Mesendoderm (in vitro differentiated cells): ENCODE measurements at regions not wholly inside any gene's neighbourhood (a gene's known extent, or its start where the extent isn't known, plus 50 kb on each side); places are given as distances from the start of the nearest gene placed in this dataset.
A peak's percentile ranks its signal among the peaks of the same experiment; 100 is the strongest.

Experiments used
- DNase-seq: peaks from one replicate; pipeline ENCODE4 v3.0.0; 2013
- H2AK5ac ChIP-seq: 2 replicates; pipeline ENCODE4 v1.6.1; 2013; ENCODE audit warnings: low read length, inconsistent platforms
- H2BK120ac ChIP-seq: 2 replicates; pipeline ENCODE4 v1.6.1; 2013; ENCODE audit warnings: low read depth, mild to moderate bottlenecking, low read length, moderate library complexity, mixed read lengths
- H2BK15ac ChIP-seq: replicated peaks from 2 replicates; pipeline ENCODE4 v1.6.1; 2013; ENCODE audit warnings: low read depth, mild to moderate bottlenecking, moderate library complexity
- H2BK5ac ChIP-seq: 2 replicates; pipeline ENCODE4 v1.6.1; 2013; ENCODE audit warnings: low read length, inconsistent platforms
- H3K18ac ChIP-seq: 2 replicates; pipeline ENCODE4 v1.6.1; 2013; ENCODE audit warnings: mild to moderate bottlenecking, low read length, mixed read lengths
- H3K23ac ChIP-seq: one replicate; pipeline ENCODE4 v1.6.1; 2013; ENCODE audit warnings: low read length
- H3K27ac ChIP-seq: 2 replicates; pipeline ENCODE4 v1.5.1; 2013; ENCODE audit warnings: low read depth, mild to moderate bottlenecking, inconsistent platforms, low read length, moderate library complexity
- H3K27me3 ChIP-seq: 2 replicates; pipeline ENCODE4 v1.6.1; 2013; ENCODE audit warnings: low read length, control low read depth, mild to moderate bottlenecking, inconsistent platforms; ENCODE audit not compliant: insufficient read depth, poor library complexity
- H3K36me3 ChIP-seq: 2 replicates; pipeline ENCODE4 v1.6.1; 2013; ENCODE audit warnings: low read length, inconsistent platforms; ENCODE audit not compliant: control insufficient read depth, insufficient read depth
- H3K4ac ChIP-seq: one replicate; pipeline ENCODE4 v1.6.1; 2013; ENCODE audit warnings: low read depth, mild to moderate bottlenecking, low read length, moderate library complexity
- H3K4me1 ChIP-seq: 2 replicates; pipeline ENCODE4 v1.6.1; 2013; ENCODE audit warnings: low read depth, low read length, inconsistent platforms; ENCODE audit not compliant: control insufficient read depth
- H3K4me2 ChIP-seq: 2 replicates; pipeline ENCODE4 v1.6.1; 2013; ENCODE audit warnings: low read length
- H3K4me3 ChIP-seq: 2 replicates; pipeline ENCODE4 v1.5.1; 2013; ENCODE audit warnings: mild to moderate bottlenecking, low read length
- H3K56ac ChIP-seq: one replicate; pipeline ENCODE4 v1.6.1; 2013; ENCODE audit warnings: low read length
- H3K79me1 ChIP-seq: 2 replicates; pipeline ENCODE4 v1.6.1; 2013; ENCODE audit warnings: low read length, inconsistent platforms
- H3K79me2 ChIP-seq: 2 replicates; pipeline ENCODE4 v1.6.1; 2013; ENCODE audit warnings: mild to moderate bottlenecking, low read length; ENCODE audit not compliant: control insufficient read depth, insufficient read depth
- H3K9ac ChIP-seq: 2 replicates; pipeline ENCODE4 v1.6.1; 2013; ENCODE audit warnings: low read length, inconsistent platforms
- H4K5ac ChIP-seq: one replicate; pipeline ENCODE4 v1.6.1; 2013; ENCODE audit warnings: low read length
- H4K8ac ChIP-seq: one replicate; pipeline ENCODE4 v1.6.1; 2013; ENCODE audit warnings: low read depth, mild to moderate bottlenecking, control low read depth, low read length, moderate library complexity
- WGBS: extraction: QIAGEN DNeasy Blood & Tissue Kit; methylation state at CpG from one replicate; pipeline ENCODE4 v1.1.7; 2013; ENCODE audit warnings: low lambda C conversion rate, missing lambda C conversion rate; ENCODE audit not compliant: insufficient coverage; ENCODE audit errors: extremely low coverage; 5-methylcytosine and 5-hydroxymethylcytosine counted together

DNA sequence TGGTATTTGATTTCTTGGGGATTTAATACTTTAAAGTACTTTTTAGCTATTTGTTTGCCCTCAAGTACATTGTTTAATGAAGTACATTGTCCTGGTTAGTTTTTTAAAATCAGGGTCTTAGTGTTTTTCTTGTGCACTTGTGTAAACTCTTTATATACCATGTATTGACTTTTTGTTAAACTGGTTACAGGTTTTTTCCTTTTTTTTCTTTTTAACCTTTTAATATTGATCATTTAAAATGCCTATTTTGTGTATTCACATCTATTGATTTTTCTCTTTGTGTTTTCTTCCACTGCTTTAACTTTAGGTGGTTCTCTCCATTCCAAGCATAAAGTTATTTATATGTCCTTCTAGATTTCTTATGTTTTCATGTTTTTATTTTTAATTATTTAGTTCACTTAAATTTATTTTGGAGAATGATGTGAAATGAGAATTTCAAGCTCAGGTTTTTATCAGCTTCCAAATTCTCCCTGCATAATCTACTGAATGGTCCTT is 84.5 kb upstream of the MYCN start:
- Histone ChIP-seq H2BK120ac (no peak overlapping the region), H3K9ac (no peak overlapping the region), H2AK5ac (no peak overlapping the region), H4K8ac (no peak overlapping the region), H3K27me3 (no peaks in the 10 kb centered on the region), H3K4me2 (no peak overlapping the region), H3K23ac (no peak overlapping the region), H3K4me1 (no peaks in the 10 kb centered on the region), H3K56ac (no peak overlapping the region), H2BK15ac (no peak overlapping the region), H3K4me3 (no peak overlapping the region), H3K36me3 (no peaks in the 10 kb centered on the region), H2BK5ac (no peak overlapping the region), H3K18ac (no peak overlapping the region), H4K5ac (no peak overlapping the region), H3K79me1 (no peaks in the 10 kb centered on the region), H3K79me2 (no peaks in the 10 kb centered on the region), H3K4ac (no peak overlapping the region), H3K27ac (no peak overlapping the region)
- no peak for DNase-seq

DNA sequence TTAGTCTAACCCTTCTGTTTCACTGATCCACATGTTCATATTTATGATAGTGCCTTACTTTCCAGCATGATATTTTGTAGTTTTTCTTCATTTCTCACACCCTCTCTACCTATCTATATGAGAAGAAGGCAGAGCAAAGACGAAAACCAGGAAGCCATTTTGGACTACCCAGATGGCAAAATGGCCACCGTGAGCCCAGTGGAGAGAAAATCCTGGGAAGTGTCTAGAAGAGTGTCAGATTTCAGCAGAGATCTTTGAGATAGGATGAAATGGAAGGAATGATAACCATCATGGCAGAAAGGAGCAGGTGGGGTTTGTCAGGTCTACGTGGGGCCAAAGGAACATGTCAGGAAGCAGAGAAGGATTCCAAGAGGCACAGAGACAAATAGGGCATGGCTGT is 84.0 kb upstream of the MYCN start:
- Histone ChIP-seq H3K4me1 (no peaks in the 10 kb centered on the region), H2AK5ac (no peak overlapping the region), H3K18ac (no peak overlapping the region), H2BK15ac (no peak overlapping the region), H3K4ac (no peak overlapping the region), H3K79me2 (no peaks in the 10 kb centered on the region), H4K5ac (no peak overlapping the region), H3K4me2 (no peak overlapping the region), H3K27me3 (no peaks in the 10 kb centered on the region), H3K4me3 (no peak overlapping the region), H2BK5ac (no peak overlapping the region), H3K23ac (no peak overlapping the region), H3K56ac (no peak overlapping the region), H3K9ac (no peak overlapping the region), H3K36me3 (no peaks in the 10 kb centered on the region), H2BK120ac (no peak overlapping the region), H3K27ac (no peak overlapping the region), H3K79me1 (no peaks in the 10 kb centered on the region), H4K8ac (no peak overlapping the region)
- no CpG with 5 or more reads among the region's 3 CpGs for WGBS
- no peak for DNase-seq

DNA sequence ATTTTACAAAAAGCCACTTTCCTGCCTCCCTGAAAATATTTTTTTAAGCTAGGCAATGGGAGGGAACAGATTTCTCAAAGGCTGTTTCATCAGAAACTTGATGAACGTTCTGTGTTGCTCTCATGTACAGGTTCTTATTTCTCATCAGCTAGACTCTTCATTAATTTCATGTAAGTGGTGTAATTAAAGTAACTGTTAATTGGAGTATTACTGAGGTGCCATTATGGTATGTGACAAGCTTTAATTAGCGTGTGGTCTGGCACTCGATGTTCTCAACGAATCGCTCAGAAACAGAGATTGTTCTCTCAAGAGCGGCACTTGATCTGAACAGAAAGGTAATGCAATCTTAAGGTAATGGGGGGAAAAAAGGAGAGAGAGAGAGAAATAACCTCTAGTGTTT is 81.9 kb upstream of the MYCN start:
- Histone ChIP-seq H3K4ac (no peak overlapping the region), H3K56ac (no peak overlapping the region), H4K5ac (no peak overlapping the region), H4K8ac (no peak overlapping the region), H3K9ac (no peak overlapping the region), H2AK5ac (no peak overlapping the region), H2BK120ac (no peak overlapping the region), H2BK5ac (no peak overlapping the region), H3K79me2 (no peaks in the 10 kb centered on the region), H3K4me2 (no peak overlapping the region), H3K18ac (no peak overlapping the region), H3K27me3 (no peaks in the 10 kb centered on the region), H3K4me3 (no peak overlapping the region), H3K27ac (no peak overlapping the region), H3K79me1 (no peaks in the 10 kb centered on the region), H2BK15ac (no peak overlapping the region), H3K4me1 (no peaks in the 10 kb centered on the region), H3K23ac (no peak overlapping the region), H3K36me3 (no peaks in the 10 kb centered on the region)
- no CpG with 5 or more reads among the region's 6 CpGs for WGBS
- DNase-seq, result no peak

DNA sequence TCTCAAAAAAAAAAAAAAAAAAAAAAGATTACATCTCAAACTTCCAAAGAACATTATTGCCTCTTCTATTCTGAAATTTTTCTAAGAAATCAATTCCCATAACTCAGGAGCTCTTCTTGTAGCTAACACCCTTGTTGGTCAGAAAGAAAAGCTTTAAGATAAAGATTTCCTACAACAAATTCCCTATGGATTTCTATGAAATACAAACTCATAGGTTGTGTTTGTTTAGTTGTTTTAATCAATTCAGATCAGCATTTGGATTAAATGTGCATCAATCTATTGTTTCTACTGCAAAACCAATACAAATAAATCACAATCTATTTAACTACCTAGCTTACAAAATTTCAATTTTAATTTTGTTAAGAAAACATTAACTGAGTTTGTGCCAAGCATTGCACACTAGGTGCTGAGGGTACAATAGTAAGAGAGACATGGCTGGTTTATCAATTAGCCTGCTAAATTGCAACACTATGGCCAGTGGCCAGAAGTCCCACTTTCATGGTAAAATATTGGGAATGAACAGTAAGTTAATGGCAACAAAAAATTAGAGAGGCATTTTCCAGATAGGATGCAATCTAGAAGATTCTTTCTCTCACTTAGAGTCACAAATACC is 80.2 kb upstream of the MYCN start:
- Histone ChIP-seq H2BK120ac (no peak overlapping the region), H2BK15ac (no peak overlapping the region), H3K4me1 (no peaks in the 10 kb centered on the region), H2AK5ac (no peak overlapping the region), H3K18ac (no peak overlapping the region), H3K79me2 (no peaks in the 10 kb centered on the region), H3K23ac (no peak overlapping the region), H3K9ac (no peak overlapping the region), H2BK5ac (no peak overlapping the region), H3K4me2 (no peak overlapping the region), H4K5ac (no peak overlapping the region), H3K27ac (no peak overlapping the region), H3K56ac (no peak overlapping the region), H3K79me1 (no peaks in the 10 kb centered on the region), H3K27me3 (no peaks in the 10 kb centered on the region), H3K4me3 (no peak overlapping the region), H3K4ac (no peak overlapping the region), H3K36me3 (no peaks in the 10 kb centered on the region), H4K8ac (no peak overlapping the region)
- DNase-seq, result no peak

DNA sequence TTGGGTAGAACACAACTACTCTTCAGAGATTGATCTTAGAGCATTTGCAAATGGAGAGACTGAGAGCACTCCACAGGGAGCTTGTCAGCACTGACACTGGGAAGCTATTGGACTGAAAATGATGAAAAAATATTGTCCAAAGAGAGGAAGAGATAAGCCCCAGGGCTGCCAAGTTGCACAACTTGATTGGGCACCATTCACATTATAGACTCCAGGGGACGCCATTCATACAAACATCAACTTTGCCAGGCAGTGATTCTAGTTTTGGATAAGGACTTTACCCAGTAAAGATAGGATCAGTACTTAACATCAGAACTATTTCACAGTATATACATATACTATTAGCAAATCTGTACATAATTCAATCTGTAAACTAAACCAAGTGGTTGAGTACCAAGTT is 79.6 kb upstream of the MYCN start:
- Histone ChIP-seq H4K8ac (no peak overlapping the region), H3K4me1 (no peaks in the 10 kb centered on the region), H3K23ac (no peak overlapping the region), H2BK5ac (no peak overlapping the region), H2AK5ac (no peak overlapping the region), H3K79me1 (no peaks in the 10 kb centered on the region), H2BK120ac (no peak overlapping the region), H3K79me2 (no peaks in the 10 kb centered on the region), H3K4me2 (no peak overlapping the region), H3K18ac (no peak overlapping the region), H3K4ac (no peak overlapping the region), H3K36me3 (no peaks in the 10 kb centered on the region), H2BK15ac (no peak overlapping the region), H3K4me3 (no peak overlapping the region), H3K56ac (no peak overlapping the region), H3K9ac (no peak overlapping the region), H3K27ac (no peak overlapping the region), H3K27me3 (no peaks in the 10 kb centered on the region), H4K5ac (no peak overlapping the region)
- no CpG with 5 or more reads among the region's 1 CpG for WGBS
- DNase-seq, result peak; percentile 11

DNA sequence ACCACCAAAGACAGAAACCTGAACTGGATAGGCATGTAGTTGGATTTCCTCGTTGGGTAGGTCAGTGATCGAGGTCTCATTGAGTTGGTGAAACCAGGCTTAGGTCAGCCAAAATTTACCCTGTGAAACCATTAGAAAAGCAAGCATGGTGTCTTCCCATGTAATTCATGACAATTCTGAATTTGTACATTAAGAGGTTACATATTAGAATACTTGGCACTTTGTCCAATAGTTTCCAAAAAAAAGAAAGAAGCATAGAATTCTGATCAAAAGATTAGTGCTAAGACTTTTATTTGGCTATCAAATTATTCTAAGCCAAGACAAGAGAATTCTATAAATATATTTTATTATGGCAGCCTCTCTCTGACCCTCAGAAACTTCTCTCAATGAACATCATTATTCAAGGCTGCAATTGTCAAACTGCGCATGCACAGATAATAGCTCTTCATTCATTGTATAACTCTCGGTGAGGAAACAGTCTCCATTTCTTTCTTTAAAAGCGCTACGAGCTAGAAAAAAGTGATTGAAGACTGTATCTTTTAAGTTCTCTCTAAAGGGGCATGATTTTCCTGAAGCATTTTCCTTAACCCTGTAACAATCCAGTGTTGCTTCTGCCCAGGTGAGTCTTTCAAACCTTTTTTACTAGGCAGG is 79.1 kb upstream of the MYCN start:
- Histone ChIP-seq H2BK120ac (no peak overlapping the region), H3K4me3 (no peak overlapping the region), H3K79me2 (no peaks in the 10 kb centered on the region), H3K27ac (no peak overlapping the region), H2BK5ac (no peak overlapping the region), H3K4ac (no peak overlapping the region), H4K8ac (no peak overlapping the region), H2BK15ac (no peak overlapping the region), H3K79me1 (no peaks in the 10 kb centered on the region), H4K5ac (no peak overlapping the region), H3K4me1 (no peaks in the 10 kb centered on the region), H3K27me3 (no peaks in the 10 kb centered on the region), H3K4me2 (no peak overlapping the region), H3K18ac (no peak overlapping the region), H3K9ac (no peak overlapping the region), H3K23ac (no peak overlapping the region), H3K56ac (no peak overlapping the region), H2AK5ac (no peak overlapping the region), H3K36me3 (no peaks in the 10 kb centered on the region)
- WGBS, result no CpG with 5 or more reads among the region's 6 CpGs
- DNase-seq, result no peak
